SK-N-MC (cell line): ENCODE measurements at regions not wholly inside any gene's neighbourhood (a gene's known extent, or its start where the extent isn't known, plus 50 kb on each side); places are given as distances from the start of the nearest gene placed in this dataset.

Source experiments
- EZH2 ChIP-seq: fragments of 200-600 bp; sonication (generic); IDR thresholded peaks from one replicate; pipeline ENCODE4 v1.6.1; 2017; ENCODE audit warnings: antibody characterized with exemption
- POLR2AphosphoS5 ChIP-seq: IDR thresholded peaks from 2 replicates; pipeline ENCODE4 v1.6.1; 2012; ENCODE audit warnings: mild to moderate bottlenecking, low read depth, low read length, borderline replicate concordance

- TF ChIP-seq EZH2 (no peak), POLR2AphosphoS5 (no peak)
Measured at GRCh38 chr6:97411610-97412009, 128.6 kb upstream of the MMS22L start.
